Endothelial cell (in vitro differentiated cells): ENCODE measurements at regions not wholly inside any gene's neighbourhood (a gene's known extent, or its start where the extent isn't known, plus 50 kb on each side); places are given as distances from the start of the nearest gene placed in this dataset.

ENCODE experiments used
- DNase-seq: peaks from one replicate; pipeline ENCODE4 v3.0.0; 2021; ENCODE audit warnings: low spot score
- H3K27ac Mint-ChIP-seq: one replicate; pipeline ENCODE4 v1.8.0; 2021; ENCODE audit warnings: mixed read lengths, inconsistent platforms; ENCODE audit not compliant: unreplicated experiment
- H3K27me3 Mint-ChIP-seq: one replicate; pipeline ENCODE4 v1.8.0; 2021; ENCODE audit warnings: mild to moderate bottlenecking, moderate library complexity, mixed read lengths, inconsistent platforms; ENCODE audit not compliant: unreplicated experiment
- H3K36me3 Mint-ChIP-seq: one replicate; pipeline ENCODE4 v1.8.0; 2021; ENCODE audit warnings: mild to moderate bottlenecking, low read depth, mixed read lengths, inconsistent platforms; ENCODE audit not compliant: unreplicated experiment
- H3K4me1 Mint-ChIP-seq: one replicate; pipeline ENCODE4 v1.8.0; 2021; ENCODE audit warnings: mild to moderate bottlenecking, mixed read lengths, inconsistent platforms; ENCODE audit not compliant: unreplicated experiment
- H3K4me3 Mint-ChIP-seq: one replicate; pipeline ENCODE4 v1.8.0; 2021; ENCODE audit warnings: mild to moderate bottlenecking, mixed read lengths, inconsistent platforms; ENCODE audit not compliant: unreplicated experiment
- H3K9me3 Mint-ChIP-seq: one replicate; pipeline ENCODE4 v1.8.0; 2021; ENCODE audit warnings: mixed read lengths, inconsistent platforms; ENCODE audit not compliant: unreplicated experiment
- TF ChIP-seq, protein P1 (sequence below): fragments of 200-600 bp; sonication (generic); IDR thresholded peaks from one replicate; pipeline ENCODE4 v1.5.0; 2021; ENCODE audit warnings: antibody characterized with exemption; ENCODE audit not compliant: unreplicated experiment

DNA sequence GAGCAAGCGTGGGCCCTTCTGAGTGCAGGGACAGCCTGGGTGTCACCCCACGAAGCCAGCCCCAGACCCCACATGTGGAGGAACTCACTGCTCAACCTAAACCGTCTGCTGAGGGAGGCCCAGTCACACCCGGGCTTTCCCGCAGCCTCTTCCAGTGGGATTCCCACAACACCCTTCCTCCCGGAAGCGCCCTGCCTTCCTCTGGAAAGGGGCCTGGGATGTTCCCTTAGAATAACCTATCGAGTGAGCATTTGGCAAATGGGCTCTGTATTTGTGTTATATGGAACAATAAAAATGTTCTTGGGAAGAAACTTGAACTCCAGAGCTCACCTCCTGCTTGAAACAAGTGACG, 100.0 kb upstream of the DUSP22 start:
- peaks cover 3% of the 10 kb centered on the region for H3K27me3 Mint-ChIP-seq
- no peak for DNase-seq
- TF ChIP-seq, protein P1, sequence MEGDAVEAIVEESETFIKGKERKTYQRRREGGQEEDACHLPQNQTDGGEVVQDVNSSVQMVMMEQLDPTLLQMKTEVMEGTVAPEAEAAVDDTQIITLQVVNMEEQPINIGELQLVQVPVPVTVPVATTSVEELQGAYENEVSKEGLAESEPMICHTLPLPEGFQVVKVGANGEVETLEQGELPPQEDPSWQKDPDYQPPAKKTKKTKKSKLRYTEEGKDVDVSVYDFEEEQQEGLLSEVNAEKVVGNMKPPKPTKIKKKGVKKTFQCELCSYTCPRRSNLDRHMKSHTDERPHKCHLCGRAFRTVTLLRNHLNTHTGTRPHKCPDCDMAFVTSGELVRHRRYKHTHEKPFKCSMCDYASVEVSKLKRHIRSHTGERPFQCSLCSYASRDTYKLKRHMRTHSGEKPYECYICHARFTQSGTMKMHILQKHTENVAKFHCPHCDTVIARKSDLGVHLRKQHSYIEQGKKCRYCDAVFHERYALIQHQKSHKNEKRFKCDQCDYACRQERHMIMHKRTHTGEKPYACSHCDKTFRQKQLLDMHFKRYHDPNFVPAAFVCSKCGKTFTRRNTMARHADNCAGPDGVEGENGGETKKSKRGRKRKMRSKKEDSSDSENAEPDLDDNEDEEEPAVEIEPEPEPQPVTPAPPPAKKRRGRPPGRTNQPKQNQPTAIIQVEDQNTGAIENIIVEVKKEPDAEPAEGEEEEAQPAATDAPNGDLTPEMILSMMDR, result no peak
- peaks cover 3% of the 10 kb centered on the region for H3K36me3 Mint-ChIP-seq
- H3K4me1 Mint-ChIP-seq, result no peaks in the 10 kb centered on the region
- H3K27ac Mint-ChIP-seq, result no peak overlapping the region
- no peaks in the 10 kb centered on the region for H3K9me3 Mint-ChIP-seq
- H3K4me3 Mint-ChIP-seq, result no peak overlapping the region

DNA sequence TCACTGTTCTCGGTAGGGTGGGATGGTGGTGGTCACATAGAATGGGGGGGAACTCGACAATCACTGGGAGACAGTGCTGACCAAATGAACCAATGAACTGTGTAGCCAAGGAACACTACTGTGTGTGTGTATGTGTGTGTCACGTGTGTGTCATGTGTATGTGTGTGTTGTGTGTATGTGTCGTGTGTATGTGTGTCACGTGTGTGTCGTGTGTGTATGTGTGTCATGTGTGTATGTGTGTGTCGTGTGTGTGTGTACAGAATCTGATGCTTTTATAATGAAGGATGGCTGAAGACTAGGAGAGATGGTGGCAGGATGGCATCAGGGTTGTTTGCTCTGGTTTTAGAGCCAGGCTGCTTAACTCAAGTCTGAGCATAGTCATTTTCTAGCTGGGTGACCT, 99.1 kb upstream of the DUSP22 start:
- DNase-seq, result no peak
- Mint-ChIP-seq H3K27me3 (no peaks in the 10 kb centered on the region), H3K27ac (no peak overlapping the region), H3K9me3 (no peaks in the 10 kb centered on the region), H3K4me1 (no peaks in the 10 kb centered on the region), H3K36me3 (peaks cover 3% of the 10 kb centered on the region), H3K4me3 (no peak overlapping the region)
- TF ChIP-seq, protein P1, result no peak

DNA sequence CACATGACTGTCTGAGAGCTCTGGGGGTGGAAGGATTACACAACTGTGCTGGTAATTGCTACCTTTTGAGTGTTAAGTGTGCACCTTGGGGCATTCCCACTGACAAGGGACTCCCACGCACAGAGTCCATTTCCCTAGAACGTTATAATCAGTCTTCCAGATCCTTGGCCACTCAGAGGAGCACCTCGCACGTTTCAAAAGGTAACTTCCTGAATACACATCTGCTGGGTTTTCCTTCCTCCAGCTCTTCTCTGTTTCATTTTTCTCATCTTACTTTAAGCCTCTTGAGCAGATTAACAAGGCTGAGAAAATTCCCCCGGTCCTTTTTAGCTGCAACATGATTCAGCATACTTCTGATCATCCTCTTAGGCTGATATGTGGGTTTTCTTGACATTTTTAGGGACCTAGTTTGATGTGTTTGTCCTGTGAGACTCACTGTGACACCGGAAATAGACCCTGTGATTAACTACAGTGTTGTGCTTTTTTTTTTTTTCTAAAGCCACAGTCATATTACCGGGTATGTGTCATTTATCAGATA, 98.4 kb upstream of the DUSP22 start:
- no peaks in the 10 kb centered on the region for H3K9me3 Mint-ChIP-seq

DNA sequence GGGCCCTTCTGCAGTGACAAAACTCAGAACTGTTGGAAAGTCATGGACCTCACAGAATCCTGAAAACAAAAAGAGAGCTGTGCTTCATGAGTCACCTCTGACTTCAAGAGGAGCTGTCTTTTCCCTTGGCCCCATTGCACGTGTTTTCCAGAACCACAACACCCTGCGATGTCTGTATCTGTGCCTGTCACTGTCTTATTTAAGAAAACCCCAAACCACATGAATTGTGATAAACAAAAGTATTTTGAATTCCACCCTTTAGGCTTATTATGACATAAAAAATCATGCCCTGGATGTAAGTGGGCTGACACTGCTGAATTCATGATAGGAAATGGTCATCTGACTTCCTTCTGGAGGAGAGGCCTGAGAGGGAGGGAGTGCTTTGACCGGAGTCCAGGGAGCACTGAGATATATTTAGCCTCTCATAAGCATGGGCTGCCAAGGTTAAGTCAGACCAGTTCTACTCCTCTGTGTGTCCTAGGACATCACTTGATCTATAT, 96.4 kb upstream of the DUSP22 start:
- H3K4me1 Mint-ChIP-seq, result peaks cover 4% of the 10 kb centered on the region
- no peaks in the 10 kb centered on the region for H3K27me3 Mint-ChIP-seq
- no peak overlapping the region for H3K27ac Mint-ChIP-seq
- H3K9me3 Mint-ChIP-seq, result no peaks in the 10 kb centered on the region
- DNase-seq, result no peak
- peaks cover 3% of the 10 kb centered on the region for H3K36me3 Mint-ChIP-seq
- TF ChIP-seq, protein P1, result no peak
- H3K4me3 Mint-ChIP-seq, result no peak overlapping the region

More for the DNA sequence above, 98.4 kb upstream of the DUSP22 start:
- H3K27me3 Mint-ChIP-seq, result no peaks in the 10 kb centered on the region
- peaks cover 3% of the 10 kb centered on the region for H3K36me3 Mint-ChIP-seq
- H3K4me3 Mint-ChIP-seq, result no peak overlapping the region
- no peak overlapping the region for H3K27ac Mint-ChIP-seq
- no peaks in the 10 kb centered on the region for H3K4me1 Mint-ChIP-seq
- DNase-seq, result no peak
- TF ChIP-seq, protein P1, result no peak

GRCh38 chr6:196543-196942, 95.7 kb upstream of the DUSP22 start:
- Mint-ChIP-seq H3K4me1 (peaks cover 4% of the 10 kb centered on the region), H3K9me3 (no peaks in the 10 kb centered on the region), H3K27ac (no peak overlapping the region), H3K36me3 (peaks cover 3% of the 10 kb centered on the region), H3K4me3 (no peak overlapping the region), H3K27me3 (no peaks in the 10 kb centered on the region)
- TF ChIP-seq, protein P1, result no peak
- no peak for DNase-seq
